ENCODE measurements at regions not wholly inside any gene's neighbourhood (a gene's known extent, or its start where the extent isn't known, plus 50 kb on each side); places are given as distances from the start of the nearest gene placed in this dataset.

GRCh38 chr2:42893047-42893758, 100.8 kb upstream of the HAAO start:
- no peak for DNase-seq
- H3K36me3 Mint-ChIP-seq (ENCODE audit: low read depth), result peaks cover 34% of the 10 kb centered on the region
- no peak overlapping the region for H3K27ac Mint-ChIP-seq
- H3K4me3 Mint-ChIP-seq, result no peak overlapping the region
- peaks cover 44% of the 10 kb centered on the region for H3K9me3 Mint-ChIP-seq
- peaks cover 18% of the 10 kb centered on the region for H3K27me3 Mint-ChIP-seq (ENCODE audit: low read depth, poor library complexity)
- no peak for TF ChIP-seq CTCF (IDR thresholded peaks at IDR 0.05)
- peaks cover 11% of the 10 kb centered on the region for H3K4me1 Mint-ChIP-seq

DNA sequence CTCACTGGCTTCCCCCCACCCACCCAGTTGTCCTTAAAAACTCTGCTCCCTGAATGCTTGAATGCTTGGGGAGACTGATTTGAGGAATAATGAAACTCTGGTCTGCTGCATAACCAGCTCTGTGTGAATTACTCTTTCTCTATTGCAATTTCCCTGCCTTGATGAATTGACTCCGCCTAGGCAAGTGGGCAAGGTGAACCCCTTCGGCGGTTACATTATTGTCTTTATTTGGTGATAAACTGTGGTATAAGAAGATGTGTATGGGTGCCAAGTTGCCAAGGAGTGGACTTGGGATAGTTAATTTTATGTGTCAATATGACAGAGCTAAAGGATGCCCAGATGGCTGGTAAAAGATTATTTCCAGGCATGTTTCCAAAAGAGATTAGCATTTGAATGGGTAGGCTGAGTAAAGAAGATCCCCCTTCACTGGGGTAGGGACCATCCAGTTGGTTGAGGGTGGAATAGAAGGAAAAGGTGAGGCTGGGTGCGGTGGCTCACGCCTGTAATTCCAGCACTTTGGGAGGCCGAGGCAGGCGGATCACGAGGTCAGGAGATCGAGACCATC, 98.5 kb upstream of the HAAO start:
- peaks cover 31% of the 10 kb centered on the region for H3K36me3 Mint-ChIP-seq (ENCODE audit: low read depth)
- no peak overlapping the region for H3K27ac Mint-ChIP-seq
- peaks cover 21% of the 10 kb centered on the region for H3K27me3 Mint-ChIP-seq (ENCODE audit: low read depth, poor library complexity)
- peaks cover 9% of the 10 kb centered on the region for H3K4me1 Mint-ChIP-seq
- peaks cover 42% of the 10 kb centered on the region for H3K9me3 Mint-ChIP-seq
- H3K4me3 Mint-ChIP-seq, result no peak overlapping the region
- no peak for DNase-seq
- no peak for TF ChIP-seq CTCF (IDR thresholded peaks at IDR 0.05)

DNA sequence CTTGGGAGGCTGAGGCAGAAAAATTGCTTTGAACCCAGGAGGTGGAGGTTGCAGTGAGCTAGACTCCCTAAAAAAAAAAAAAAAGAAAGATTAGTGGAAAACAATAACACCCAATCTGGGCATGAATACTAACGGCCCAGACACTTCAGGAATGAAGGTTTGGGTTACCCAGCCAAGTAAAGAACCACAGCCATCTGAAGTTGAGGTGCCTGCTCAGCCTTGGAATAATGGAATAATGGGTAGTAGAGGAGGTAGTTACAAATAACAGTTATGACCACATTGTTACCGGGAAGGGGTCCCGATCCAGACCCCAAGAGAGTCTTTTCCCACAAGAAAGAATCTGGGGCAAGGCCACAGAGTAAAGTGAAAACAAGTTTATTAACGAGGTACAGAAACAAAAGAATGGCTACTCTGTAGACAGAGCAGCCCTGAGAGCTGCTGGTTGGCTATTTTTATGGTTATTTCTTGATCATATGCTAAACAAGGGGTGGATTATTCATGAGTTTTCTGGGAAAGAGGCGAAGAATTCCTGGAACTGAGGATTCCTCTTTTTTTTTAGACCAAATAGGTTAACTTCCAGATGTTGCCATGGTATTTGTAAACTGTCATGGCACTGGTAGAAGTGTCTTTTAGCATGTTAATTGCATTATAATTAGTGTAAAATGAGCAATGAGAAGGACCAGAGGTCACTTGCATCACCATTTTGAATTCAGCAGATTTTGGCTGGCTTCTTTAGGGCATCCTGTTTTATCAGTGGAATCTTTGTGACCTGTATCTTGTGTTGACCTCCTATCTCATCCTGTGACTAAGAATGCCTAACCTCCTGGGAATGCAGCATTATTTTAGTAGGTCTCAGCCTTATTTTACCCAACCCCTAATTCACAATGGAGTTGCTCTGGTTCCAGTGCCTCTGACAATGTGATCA, 96.2 kb upstream of the HAAO start:
- no peak overlapping the region for H3K27ac Mint-ChIP-seq
- DNase-seq, result no peak
- peaks cover 31% of the 10 kb centered on the region for H3K36me3 Mint-ChIP-seq (ENCODE audit: low read depth)
- no peak overlapping the region for H3K4me3 Mint-ChIP-seq
- no peak for TF ChIP-seq CTCF (IDR thresholded peaks at IDR 0.05)
- H3K4me1 Mint-ChIP-seq, result no peaks in the 10 kb centered on the region
- peaks cover 27% of the 10 kb centered on the region for H3K27me3 Mint-ChIP-seq (ENCODE audit: low read depth, poor library complexity)
- peaks cover 42% of the 10 kb centered on the region for H3K9me3 Mint-ChIP-seq

GRCh38 chr2:42886921-42887320, 94.5 kb upstream of the HAAO start:
- DNase-seq, result no peak
- H3K4me3 Mint-ChIP-seq, result no peak overlapping the region
- H3K9me3 Mint-ChIP-seq, result peaks cover 45% of the 10 kb centered on the region
- H3K27ac Mint-ChIP-seq, result no peak overlapping the region
- peaks cover 28% of the 10 kb centered on the region for H3K27me3 Mint-ChIP-seq (ENCODE audit: low read depth, poor library complexity)
- H3K36me3 Mint-ChIP-seq (ENCODE audit: low read depth), result peaks cover 27% of the 10 kb centered on the region
- no peak for TF ChIP-seq CTCF (IDR thresholded peaks at IDR 0.05)
- no peaks in the 10 kb centered on the region for H3K4me1 Mint-ChIP-seq

- no peak overlapping the region for H3K27ac Mint-ChIP-seq
- DNase-seq, result no peak
- H3K4me3 Mint-ChIP-seq, result no peak overlapping the region
- TF ChIP-seq CTCF (IDR thresholded peaks at IDR 0.05), result no peak
- peaks cover 15% of the 10 kb centered on the region for H3K27me3 Mint-ChIP-seq (ENCODE audit: low read depth, poor library complexity)
- peaks cover 7% of the 10 kb centered on the region for H3K4me1 Mint-ChIP-seq
- no peaks in the 10 kb centered on the region for H3K36me3 Mint-ChIP-seq (ENCODE audit: low read depth)
- peaks cover 10% of the 10 kb centered on the region for H3K9me3 Mint-ChIP-seq
Measured at GRCh38 chr2:42882756-42883155, 90.4 kb upstream of the HAAO start.

Data from nephron progenitor cell (in vitro differentiated cells).